Left ventricle myocardium superior (tissue), 1 donor: ENCODE measurements at regions not wholly inside any gene's neighbourhood (a gene's known extent, or its start where the extent isn't known, plus 50 kb on each side); places are given as distances from the start of the nearest gene placed in this dataset.

Source experiments
- ATAC-seq: fragments of 200-7000 bp; cut with Tn5 transposase; one replicate; pipeline ENCODE4 v1.9.1; 2020; ENCODE audit warnings: mild to moderate bottlenecking, moderate library complexity
- DNase-seq: peaks from one replicate; pipeline ENCODE4 v3.0.0-alpha.2; 2020
- intact Hi-C: fragments of 100-400 bp; cut with micrococcal nuclease; formaldehyde crosslinking; loops from one replicate; pipeline ENCODE4 v1.11.0; 2022
- donor health status: DM: no; HTN: yes; CAD: no; lungs with severe emphysema.

- intact Hi-C loops: no loop called here
- ATAC-seq (no peak), DNase-seq (no peak)
These were observed 403.9 kb upstream of the LMCD1 start for GRCh38 chr3:8097690-8098089.

GRCh38 chr3:8103954-8104353 is 397.7 kb upstream of the LMCD1 start:
- intact Hi-C loops: no loop called here
- ATAC-seq (no peak), DNase-seq (no peak)

DNA sequence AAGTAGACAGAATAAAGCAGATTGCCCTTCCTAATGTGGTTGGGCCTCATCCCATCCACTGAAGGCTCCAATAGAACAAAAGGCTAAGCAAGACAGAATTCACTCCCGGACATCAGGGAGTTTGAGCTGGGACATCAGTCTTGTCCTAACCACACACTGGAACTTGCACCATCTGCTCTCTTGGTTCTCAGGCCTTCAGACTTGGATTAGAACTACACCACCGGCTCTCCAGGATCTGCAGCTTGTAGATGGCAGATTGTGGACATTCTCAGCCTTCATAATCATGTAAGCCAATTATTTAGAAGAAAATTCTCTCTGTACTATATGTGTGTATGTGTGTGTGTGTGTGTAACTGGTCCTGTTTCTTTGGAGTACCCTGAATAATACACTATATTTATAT is 394.7 kb upstream of the LMCD1 start:
- DNase-seq (no peak), ATAC-seq (no peak)
- intact Hi-C loops: no loop called here

GRCh38 chr3:8110966-8111798 is 390.4 kb upstream of the LMCD1 start:
- no peak for DNase-seq
- peak; percentile 97 for ATAC-seq

DNA sequence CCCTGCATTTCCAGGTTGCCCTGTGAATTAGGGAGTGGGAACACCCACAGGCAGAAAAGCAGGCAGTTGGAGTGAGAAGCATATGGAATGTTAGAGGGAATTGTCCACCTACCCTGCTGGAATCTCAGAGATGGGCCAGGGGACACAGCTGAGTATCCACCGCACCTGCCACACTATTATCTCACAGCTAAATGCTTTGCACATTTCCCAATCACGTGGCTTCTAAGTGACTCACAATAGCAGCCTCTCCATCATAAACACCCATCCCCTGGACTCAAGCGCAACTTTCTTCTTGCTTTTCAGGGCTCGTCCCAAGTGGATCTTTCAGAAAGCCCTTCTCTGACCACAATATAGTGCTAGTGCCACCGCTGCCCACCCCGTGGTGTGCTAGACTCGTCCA is 389.0 kb upstream of the LMCD1 start:
- intact Hi-C loops: loop anchor here (5.0 to 10.0 kb wide), 2 partner anchors 308 to 1320 kb away; no protein-coding TSS in a partner anchor
- DNase-seq (no peak), ATAC-seq (no peak)

More at GRCh38 chr3:8110966-8111798, 390.4 kb upstream of the LMCD1 start:
- intact Hi-C loops: loop anchor here (5.0 to 10.0 kb wide), 2 partner anchors 306 to 1319 kb away; no protein-coding TSS in a partner anchor

DNA sequence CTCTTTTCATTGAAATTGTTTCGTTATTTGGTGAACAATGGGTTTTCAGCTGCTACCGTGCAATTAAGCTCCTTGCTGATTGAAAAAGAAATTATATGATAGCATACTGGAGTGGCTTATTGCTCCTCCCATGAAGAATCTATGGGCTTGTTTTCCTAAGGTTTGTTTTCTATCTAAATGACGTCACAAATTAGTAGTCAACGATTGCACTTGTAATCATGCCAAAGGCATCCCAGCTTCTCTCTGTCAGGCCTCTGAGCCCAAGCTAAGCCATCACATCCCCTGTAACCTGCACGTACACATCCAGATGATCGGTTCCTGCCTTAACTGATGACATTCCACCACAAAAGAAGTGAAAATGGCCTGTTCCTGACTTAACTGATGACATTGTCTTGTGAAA is 388.0 kb upstream of the LMCD1 start:
- ATAC-seq: no peak
- intact Hi-C loops: loop anchor here (5.0 to 10.0 kb wide), 2 partner anchors 309 to 1321 kb away; no protein-coding TSS in a partner anchor
- no peak for DNase-seq

- DNase-seq (no peak), ATAC-seq (no peak)
- intact Hi-C loops: no loop called here
These were observed 372.9 kb upstream of the LMCD1 start for GRCh38 chr3:8128686-8129085.

DNA sequence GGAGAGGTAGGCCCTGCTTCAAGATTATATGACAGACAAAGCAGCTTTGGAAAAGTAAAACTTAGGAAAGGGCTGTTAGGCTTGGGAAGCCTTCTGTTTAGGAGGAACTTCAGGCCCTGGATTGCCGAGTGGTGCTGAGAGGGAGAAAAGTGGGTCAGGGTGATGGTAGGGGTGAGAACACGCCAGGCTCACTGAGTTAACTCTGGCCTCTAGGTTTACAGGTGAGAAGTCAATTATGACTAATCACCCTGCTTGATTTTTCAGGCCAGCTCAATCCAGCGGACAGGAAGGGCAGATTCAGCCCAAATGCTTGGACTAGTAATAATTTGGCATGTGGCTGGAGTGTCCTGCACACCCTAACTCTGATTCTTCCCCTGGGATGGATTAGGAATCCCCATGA is 365.1 kb upstream of the LMCD1 start:
- ATAC-seq (no peak), DNase-seq (no peak)
- intact Hi-C loops: no loop called here

- DNase-seq (no peak), ATAC-seq (no peak)
- intact Hi-C loops: no loop called here
These were observed 358.4 kb upstream of the LMCD1 start for GRCh38 chr3:8143186-8143585.

- no peak for DNase-seq
- intact Hi-C loops: no loop called here
- no peak for ATAC-seq
These were observed 356.0 kb upstream of the LMCD1 start for GRCh38 chr3:8145661-8146060.

DNA sequence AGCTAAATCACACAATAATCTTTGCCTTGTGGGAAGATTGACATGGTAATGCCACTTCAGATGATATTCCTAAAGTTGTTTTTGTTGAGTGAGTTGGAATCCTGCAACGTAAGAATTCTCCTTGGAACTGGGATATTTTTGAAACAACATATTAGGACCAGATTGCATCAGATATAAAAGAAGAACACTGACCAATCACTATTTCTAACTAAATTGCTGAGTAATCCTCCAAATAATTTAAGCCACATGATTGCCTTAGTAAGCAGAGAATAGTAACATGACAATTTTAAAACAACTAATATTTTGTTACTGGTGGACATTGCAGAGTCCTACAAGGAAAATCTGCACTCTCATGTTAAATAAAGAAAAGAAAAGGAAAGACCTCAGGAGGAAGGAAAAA is 353.9 kb upstream of the LMCD1 start:
- ATAC-seq (no peak), DNase-seq (no peak)
- intact Hi-C loops: no loop called here

- intact Hi-C loops: no loop called here
- ATAC-seq: no peak
These were observed 348.7 kb upstream of the LMCD1 start for GRCh38 chr3:8152821-8153418.

GRCh38 chr3:8153800-8154199 is 347.8 kb upstream of the LMCD1 start:
- intact Hi-C loops: no loop called here
- ATAC-seq (no peak), DNase-seq (no peak)

More at GRCh38 chr3:8152821-8153418, 348.7 kb upstream of the LMCD1 start:
- DNase-seq: no peak

GRCh38 chr3:8154617-8155016 is 347.0 kb upstream of the LMCD1 start:
- intact Hi-C loops: no loop called here
- DNase-seq (no peak), ATAC-seq (no peak)

DNA sequence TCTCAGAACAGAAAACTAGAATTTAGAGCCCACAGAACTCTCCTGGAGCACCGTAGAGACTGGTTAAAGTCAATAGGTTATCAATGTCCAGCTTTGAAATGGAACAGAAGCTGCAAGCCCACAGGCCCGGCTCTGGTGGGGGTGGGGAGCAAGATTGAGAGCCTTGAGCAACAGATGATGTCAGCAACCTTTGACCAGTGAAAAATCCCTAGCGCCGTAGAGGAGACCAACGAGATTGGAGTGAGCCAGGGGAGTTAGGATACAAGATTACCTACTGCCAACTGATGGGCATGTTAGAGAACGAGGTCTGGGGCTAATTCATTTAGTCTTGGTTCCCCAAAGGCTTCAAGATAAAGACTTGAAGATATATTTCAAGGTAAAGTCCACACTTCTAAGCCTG is 345.5 kb upstream of the LMCD1 start:
- DNase-seq (no peak), ATAC-seq (no peak)
- intact Hi-C loops: no loop called here

DNA sequence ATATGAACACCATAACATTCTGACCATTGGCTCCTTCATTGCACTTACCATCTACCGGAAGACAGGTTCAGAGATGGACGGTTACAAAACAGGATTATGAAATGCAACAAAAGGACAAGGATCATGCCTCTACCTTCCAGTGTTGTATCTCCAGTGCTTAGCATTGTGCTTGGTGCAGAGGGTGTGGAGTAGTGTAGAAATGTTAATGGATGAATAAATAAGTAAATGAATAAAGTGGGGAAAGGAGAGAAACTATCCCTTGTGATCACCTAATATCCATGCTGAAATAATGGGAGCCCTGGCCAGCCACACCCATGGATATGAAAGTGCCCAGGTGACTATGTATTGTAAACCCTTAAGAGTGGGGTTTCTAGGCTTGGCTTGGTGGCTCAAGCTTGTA is 344.8 kb upstream of the LMCD1 start:
- intact Hi-C loops: no loop called here
- ATAC-seq (no peak), DNase-seq (no peak)

DNA sequence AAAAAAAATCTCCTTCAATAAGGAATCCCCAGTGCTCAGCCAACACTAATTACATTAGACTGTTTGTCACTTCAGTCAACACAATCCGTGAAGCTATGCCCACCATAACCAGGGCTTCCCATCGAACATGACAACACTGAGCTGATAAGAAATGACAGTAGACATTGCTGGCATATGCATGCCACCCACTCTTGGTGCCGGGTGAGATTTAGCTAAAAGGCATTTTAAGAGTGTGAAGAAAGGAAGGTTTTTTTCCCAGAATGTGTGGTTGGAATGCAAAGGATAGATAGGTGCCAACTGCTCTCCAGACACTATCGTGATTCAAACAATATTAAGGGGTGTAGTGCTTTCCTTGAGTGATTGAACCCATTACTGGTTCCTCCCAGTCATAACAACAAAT is 344.0 kb upstream of the LMCD1 start:
- ATAC-seq (no peak), DNase-seq (no peak)

DNA sequence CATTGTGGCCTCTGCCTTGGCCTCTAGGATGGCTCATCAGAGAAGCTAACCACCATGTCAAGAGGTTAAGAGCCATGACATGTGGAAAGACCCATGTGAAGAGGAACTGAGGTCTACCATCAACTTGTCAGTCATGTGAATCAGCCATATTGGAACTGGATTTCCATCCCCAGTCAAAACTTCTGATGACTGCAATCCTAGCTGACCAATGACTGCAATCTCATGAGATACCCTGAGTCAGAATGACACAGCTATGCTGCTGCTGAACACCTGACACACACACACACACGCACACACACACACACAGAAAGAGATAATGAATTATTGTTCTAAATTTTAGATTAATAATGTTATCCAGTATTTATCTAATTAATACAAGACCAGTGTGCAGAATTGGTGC is 337.5 kb upstream of the LMCD1 start:
- intact Hi-C loops: no loop called here

More for the DNA sequence above, 344.0 kb upstream of the LMCD1 start:
- intact Hi-C loops: no loop called here

GRCh38 chr3:8166014-8166413 is 335.6 kb upstream of the LMCD1 start:
- intact Hi-C loops: no loop called here
- no peak for ATAC-seq

More for the DNA sequence above, 337.5 kb upstream of the LMCD1 start:
- DNase-seq (no peak), ATAC-seq (no peak)

DNA sequence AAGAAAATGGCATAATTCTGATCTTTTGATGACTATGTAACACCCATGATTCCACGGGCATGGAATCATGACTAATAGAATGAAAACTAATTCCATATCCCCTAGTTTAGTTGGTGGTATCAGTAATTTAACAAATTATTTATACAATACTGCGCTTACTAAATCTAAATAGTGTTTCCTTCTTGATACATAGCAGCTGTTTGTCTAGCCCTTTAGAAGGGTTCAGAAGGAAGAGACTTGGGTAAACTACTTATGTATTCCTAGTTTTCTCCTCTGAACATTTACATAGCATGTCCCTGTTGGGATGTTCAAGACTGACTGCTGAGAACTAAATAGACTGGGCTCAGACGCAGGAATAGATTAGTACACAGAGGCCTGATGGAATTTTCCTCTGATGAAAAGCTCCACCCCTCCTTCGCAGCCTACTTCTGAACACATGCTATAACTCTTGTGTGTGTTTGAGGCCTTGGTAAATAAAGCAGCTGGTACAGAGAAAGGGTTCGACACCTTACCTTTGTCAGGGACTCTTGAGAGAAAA is 330.6 kb upstream of the LMCD1 start:
- ATAC-seq (no peak), DNase-seq (no peak)
- intact Hi-C loops: no loop called here

More at GRCh38 chr3:8166014-8166413, 335.6 kb upstream of the LMCD1 start:
- no peak for DNase-seq
